ENCODE measurements at regions not wholly inside any gene's neighbourhood (a gene's known extent, or its start where the extent isn't known, plus 50 kb on each side); places are given as distances from the start of the nearest gene placed in this dataset.

DNA sequence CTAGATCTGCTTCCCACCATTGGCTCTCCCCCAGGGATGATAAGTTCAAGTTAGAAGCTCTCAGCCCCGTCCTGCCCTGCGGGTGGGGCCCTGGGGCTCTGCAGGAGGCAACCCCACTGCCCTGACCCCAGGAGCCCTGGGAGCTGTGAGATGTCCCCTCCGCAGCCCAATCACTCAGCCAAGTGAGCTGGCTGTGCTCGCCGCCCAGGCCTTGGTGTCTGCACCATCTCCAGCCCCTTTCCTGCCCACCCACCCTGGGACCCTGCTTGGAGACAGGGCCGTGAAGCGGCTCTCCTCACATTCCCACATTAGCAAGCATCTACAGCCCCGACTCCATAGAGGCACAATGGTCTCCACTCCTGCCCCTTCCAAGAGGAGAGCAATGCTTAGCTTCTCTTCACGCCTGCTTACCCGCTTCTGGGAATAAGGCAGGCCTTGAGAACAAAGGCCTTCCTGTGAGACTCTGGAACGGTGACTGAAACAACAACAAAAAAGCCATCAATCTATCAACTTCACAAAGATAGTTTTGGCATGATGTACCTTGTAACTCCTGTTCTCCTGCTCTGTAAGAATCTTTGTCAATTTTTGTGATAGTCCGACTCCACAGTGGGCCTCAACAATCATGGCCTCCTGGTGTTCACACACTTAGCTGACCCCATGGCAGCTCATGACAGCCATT lies 67.7 kb downstream of the FOXL3 start:
- no peak overlapping the region for H3K4ac ChIP-seq (ENCODE audit: low read length)
- H3K79me1 ChIP-seq (ENCODE audit: low read depth, low read length) = peaks cover 2% of the 10 kb centered on the region
- no peaks in the 10 kb centered on the region for H3K36me3 ChIP-seq (replicated peaks in 1 of 2; ENCODE audit: control insufficient read depth in 2 of 2, insufficient read depth in 2 of 2, low read length in 2 of 2)
- WGBS, 2 donors (ENCODE audit: extremely low coverage in 2 of 2, insufficient read length in 2 of 2, insufficient replicate concordance in 1 of 2) = no CpG with 5 or more reads among the region's 12 CpGs
- no peak for DNase-seq (ENCODE audit: low spot score)
- no peak overlapping the region for H3K14ac ChIP-seq (ENCODE audit: low read length)
- no peak overlapping the region for H3K23ac ChIP-seq (ENCODE audit: low read depth, low read length, poor library complexity)
- no peak overlapping the region for H3K4me2 ChIP-seq (ENCODE audit: insufficient read depth, low read length, poor library complexity, severe bottlenecking)
- peak overlapping the region; percentile 66 for H3K18ac ChIP-seq (ENCODE audit: low read length)
- H3K9ac ChIP-seq (ENCODE audit: low read depth, low read length, poor library complexity) = no peak overlapping the region
- H3K9me3 ChIP-seq (replicated peaks in 1 of 2; ENCODE audit: control insufficient read depth in 2 of 2, insufficient read depth in 1 of 2, low read depth in 1 of 2, low read length in 2 of 2) = no peaks in the 10 kb centered on the region
- no peak overlapping the region for H2BK12ac ChIP-seq (ENCODE audit: low read length)
- no peak overlapping the region for H4K91ac ChIP-seq (ENCODE audit: low read depth, low read length, poor library complexity)
- no peak overlapping the region for H2AK5ac ChIP-seq (ENCODE audit: low read depth, low read length)
- H3K27me3 ChIP-seq (ENCODE audit: control insufficient read depth in 3 of 3, insufficient read depth in 3 of 3, low read depth in 1 of 3, low read length in 3 of 3) = peaks cover 0 to 1% (median 0%) of the 10 kb centered on the region in 3 experiments
- no peak overlapping the region for H2BK120ac ChIP-seq (ENCODE audit: low read depth, low read length)
- no peaks in the 10 kb centered on the region for H3K4me1 ChIP-seq (ENCODE audit: control insufficient read depth in 2 of 2, insufficient read depth in 1 of 2, low read depth in 1 of 2, low read length in 2 of 2)
- H3K4me3 ChIP-seq (ENCODE audit: low read length in 2 of 2) = no peak overlapping the region
- H3K27ac ChIP-seq (replicated peaks; ENCODE audit: low read length) = no peak overlapping the region
- no peak overlapping the region for H4K8ac ChIP-seq (ENCODE audit: low read depth, low read length)
- H2BK5ac ChIP-seq (ENCODE audit: low read length) = no peak overlapping the region
- H2AFZ ChIP-seq (ENCODE audit: low read length) = peak overlapping the region; percentile 22
- H2BK15ac ChIP-seq (ENCODE audit: low read length) = no peak overlapping the region

DNA sequence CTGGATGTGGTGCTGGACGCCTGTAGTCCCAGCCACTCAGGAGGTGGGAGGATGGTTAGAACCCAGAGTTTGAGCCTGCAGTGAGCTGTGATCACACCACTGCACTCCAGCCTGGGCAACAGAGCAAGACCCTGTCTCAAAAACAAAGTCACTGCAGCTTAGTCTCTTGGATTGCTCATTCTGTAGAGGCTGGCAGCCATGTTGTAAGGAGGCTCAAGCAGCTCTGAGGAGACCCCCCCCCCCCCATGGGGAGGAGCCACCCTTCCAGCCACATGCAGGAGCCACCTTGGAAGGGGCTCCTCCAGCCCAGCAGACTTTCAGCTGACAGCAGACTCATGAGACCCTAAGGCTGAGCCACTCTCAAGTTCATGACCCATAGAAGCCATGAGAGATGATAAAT lies 68.4 kb downstream of the FOXL3 start:
- Histone ChIP-seq H2BK12ac (ENCODE audit: low read length) (no peak overlapping the region), H2BK5ac (ENCODE audit: low read length) (no peak overlapping the region), H3K4me3 (ENCODE audit: low read length in 2 of 2) (no peak overlapping the region), H2BK15ac (ENCODE audit: low read length) (no peak overlapping the region), H3K4me1 (ENCODE audit: control insufficient read depth in 2 of 2, insufficient read depth in 1 of 2, low read depth in 1 of 2, low read length in 2 of 2) (no peaks in the 10 kb centered on the region), H3K9ac (ENCODE audit: low read depth, low read length, poor library complexity) (no peak overlapping the region), H3K27ac (replicated peaks; ENCODE audit: low read length) (no peak overlapping the region), H4K8ac (ENCODE audit: low read depth, low read length) (no peak overlapping the region), H3K4ac (ENCODE audit: low read length) (no peak overlapping the region), H4K91ac (ENCODE audit: low read depth, low read length, poor library complexity) (no peak overlapping the region), H2AFZ (ENCODE audit: low read length) (no peak overlapping the region), H2AK5ac (ENCODE audit: low read depth, low read length) (no peak overlapping the region), H3K27me3 (ENCODE audit: control insufficient read depth in 3 of 3, insufficient read depth in 3 of 3, low read depth in 1 of 3, low read length in 3 of 3) (peaks cover 0 to 1% (median 0%) of the 10 kb centered on the region in 3 experiments), H3K4me2 (ENCODE audit: insufficient read depth, low read length, poor library complexity, severe bottlenecking) (no peak overlapping the region), H2BK120ac (ENCODE audit: low read depth, low read length) (no peak overlapping the region), H3K14ac (ENCODE audit: low read length) (no peak overlapping the region), H3K23ac (ENCODE audit: low read depth, low read length, poor library complexity) (no peak overlapping the region), H3K18ac (ENCODE audit: low read length) (no peak overlapping the region), H3K36me3 (replicated peaks in 1 of 2; ENCODE audit: control insufficient read depth in 2 of 2, insufficient read depth in 2 of 2, low read length in 2 of 2) (no peaks in the 10 kb centered on the region), H3K79me1 (ENCODE audit: low read depth, low read length) (peaks cover 2% of the 10 kb centered on the region), H3K9me3 (replicated peaks in 1 of 2; ENCODE audit: control insufficient read depth in 2 of 2, insufficient read depth in 1 of 2, low read depth in 1 of 2, low read length in 2 of 2) (no peaks in the 10 kb centered on the region)
- WGBS, 2 donors (ENCODE audit: extremely low coverage in 2 of 2, insufficient read length in 2 of 2, insufficient replicate concordance in 1 of 2) = no CpG with 5 or more reads among the region's 1 CpG
- DNase-seq (ENCODE audit: low spot score) = no peak

DNA sequence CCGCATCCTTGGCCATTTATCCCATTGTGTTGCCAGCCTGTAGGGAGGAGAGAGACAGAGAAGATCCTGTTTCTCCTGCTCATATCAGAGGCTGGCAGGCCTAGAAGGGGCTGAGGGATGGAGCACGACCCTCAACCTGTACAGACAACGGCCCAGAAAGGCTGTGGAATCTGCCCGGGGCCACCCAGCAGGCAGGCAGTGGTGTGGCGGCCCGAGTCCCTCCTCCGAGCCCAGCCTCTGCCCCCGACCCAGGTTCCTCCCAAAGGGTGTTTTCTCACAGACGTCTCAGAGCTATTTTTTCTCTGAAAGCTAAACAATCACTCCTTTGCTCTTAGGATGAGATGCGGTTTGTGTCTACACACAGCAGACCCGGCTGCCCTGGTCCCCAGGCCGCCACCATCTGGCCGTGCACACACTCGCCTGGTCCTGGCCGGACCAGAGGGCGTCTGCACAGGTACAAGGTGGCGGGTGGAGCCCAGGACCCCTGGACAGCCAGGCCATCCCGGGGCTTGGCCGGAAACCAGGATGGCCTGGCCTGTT lies 69.3 kb downstream of the FOXL3 start:
- H2BK12ac ChIP-seq (ENCODE audit: low read length) = peak overlapping the region; percentile 3
- H4K91ac ChIP-seq (ENCODE audit: low read depth, low read length, poor library complexity) = no peak overlapping the region
- H3K18ac ChIP-seq (ENCODE audit: low read length) = peak overlapping the region; percentile 91
- H3K23ac ChIP-seq (ENCODE audit: low read depth, low read length, poor library complexity) = no peak overlapping the region
- H3K14ac ChIP-seq (ENCODE audit: low read length) = no peak overlapping the region
- H3K27me3 ChIP-seq (ENCODE audit: control insufficient read depth in 3 of 3, insufficient read depth in 3 of 3, low read depth in 1 of 3, low read length in 3 of 3) = peaks cover 0 to 1% (median 0%) of the 10 kb centered on the region in 3 experiments
- H3K79me1 ChIP-seq (ENCODE audit: low read depth, low read length) = peaks cover 2% of the 10 kb centered on the region
- H2BK120ac ChIP-seq (ENCODE audit: low read depth, low read length) = no peak overlapping the region
- no peaks in the 10 kb centered on the region for H3K4me1 ChIP-seq (ENCODE audit: control insufficient read depth in 2 of 2, insufficient read depth in 1 of 2, low read depth in 1 of 2, low read length in 2 of 2)
- no peak overlapping the region for H3K9ac ChIP-seq (ENCODE audit: low read depth, low read length, poor library complexity)
- peak overlapping the region; percentile 48 for H2BK5ac ChIP-seq (ENCODE audit: low read length)
- H4K8ac ChIP-seq (ENCODE audit: low read depth, low read length) = no peak overlapping the region
- peak overlapping the region; percentile 30 for H2AK5ac ChIP-seq (ENCODE audit: low read depth, low read length)
- no peak overlapping the region for H2AFZ ChIP-seq (ENCODE audit: low read length)
- peaks cover 0 to 3% of the 10 kb centered on the region in 2 donors for H3K9me3 ChIP-seq (replicated peaks in 1 of 2; ENCODE audit: control insufficient read depth in 2 of 2, insufficient read depth in 1 of 2, low read depth in 1 of 2, low read length in 2 of 2)
- no peak for DNase-seq (ENCODE audit: low spot score)
- peak overlapping the region; percentile 95 for H2BK15ac ChIP-seq (ENCODE audit: low read length)
- no peak overlapping the region for H3K27ac ChIP-seq (replicated peaks; ENCODE audit: low read length)
- no CpG with 5 or more reads among the region's 19 CpGs for WGBS, 2 donors (ENCODE audit: extremely low coverage in 2 of 2, insufficient read length in 2 of 2, insufficient replicate concordance in 1 of 2)
- no peak overlapping the region for H3K4me3 ChIP-seq (ENCODE audit: low read length in 2 of 2)
- H3K4me2 ChIP-seq (ENCODE audit: insufficient read depth, low read length, poor library complexity, severe bottlenecking) = no peak overlapping the region
- H3K4ac ChIP-seq (ENCODE audit: low read length) = no peak overlapping the region
- no peaks in the 10 kb centered on the region for H3K36me3 ChIP-seq (replicated peaks in 1 of 2; ENCODE audit: control insufficient read depth in 2 of 2, insufficient read depth in 2 of 2, low read length in 2 of 2)

DNA sequence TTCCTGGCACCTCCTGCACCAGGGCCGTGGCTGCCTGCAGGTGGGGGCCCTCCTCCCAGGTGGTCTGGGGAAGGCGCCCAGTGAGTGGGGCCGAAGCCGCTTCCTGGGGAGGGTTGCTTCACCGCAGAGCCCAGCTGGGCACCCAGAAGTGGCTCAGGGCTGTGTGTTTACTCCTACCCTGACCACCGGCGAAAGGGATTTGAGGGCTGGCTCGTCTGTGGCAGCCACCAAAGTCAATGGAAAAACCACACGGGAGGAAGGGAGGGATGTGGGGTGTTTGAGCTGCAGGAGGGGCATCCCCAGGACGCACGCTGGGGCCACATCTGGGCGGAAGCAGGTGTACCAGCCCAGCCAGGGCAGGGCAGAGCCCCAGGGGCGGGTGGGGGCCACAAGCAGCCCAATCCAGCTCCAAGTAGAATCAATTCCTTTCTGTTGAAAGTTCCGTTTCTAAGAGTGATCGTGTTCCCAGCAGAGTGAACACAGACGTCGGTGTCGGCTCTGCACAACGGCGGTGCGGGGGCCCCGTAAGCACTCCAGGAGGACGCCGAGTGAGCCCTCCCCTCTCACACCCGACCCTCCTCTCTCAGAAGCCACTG lies 69.9 kb downstream of the FOXL3 start:
- H3K36me3 ChIP-seq (replicated peaks in 1 of 2; ENCODE audit: control insufficient read depth in 2 of 2, insufficient read depth in 2 of 2, low read length in 2 of 2) = no peaks in the 10 kb centered on the region
- H3K79me1 ChIP-seq (ENCODE audit: low read depth, low read length) = peaks cover 2% of the 10 kb centered on the region
- no peak overlapping the region for H3K4ac ChIP-seq (ENCODE audit: low read length)
- H3K4me3 ChIP-seq (ENCODE audit: low read length in 2 of 2) = no peak overlapping the region
- WGBS, 2 donors (ENCODE audit: extremely low coverage in 2 of 2, insufficient read length in 2 of 2, insufficient replicate concordance in 1 of 2) = no CpG with 5 or more reads among the region's 25 CpGs
- H4K8ac ChIP-seq (ENCODE audit: low read depth, low read length) = no peak overlapping the region
- H3K14ac ChIP-seq (ENCODE audit: low read length) = peak overlapping the region; percentile 6
- H3K27ac ChIP-seq (replicated peaks; ENCODE audit: low read length) = no peak overlapping the region
- H2BK5ac ChIP-seq (ENCODE audit: low read length) = peak overlapping the region; percentile 48
- H2BK15ac ChIP-seq (ENCODE audit: low read length) = peak overlapping the region; percentile 95
- DNase-seq (ENCODE audit: low spot score) = no peak
- peak overlapping the region; percentile 91 for H3K18ac ChIP-seq (ENCODE audit: low read length)
- peak overlapping the region; percentile 57 for H2BK120ac ChIP-seq (ENCODE audit: low read depth, low read length)
- peak overlapping the region; percentile 3 for H2BK12ac ChIP-seq (ENCODE audit: low read length)
- H3K4me1 ChIP-seq (ENCODE audit: control insufficient read depth in 2 of 2, insufficient read depth in 1 of 2, low read depth in 1 of 2, low read length in 2 of 2) = no peaks in the 10 kb centered on the region
- no peak overlapping the region for H3K4me2 ChIP-seq (ENCODE audit: insufficient read depth, low read length, poor library complexity, severe bottlenecking)
- H2AK5ac ChIP-seq (ENCODE audit: low read depth, low read length) = peak overlapping the region; percentile 77
- H2AFZ ChIP-seq (ENCODE audit: low read length) = peak overlapping the region; percentile 22
- H3K9ac ChIP-seq (ENCODE audit: low read depth, low read length, poor library complexity) = peak overlapping the region; percentile 57
- no peak overlapping the region for H4K91ac ChIP-seq (ENCODE audit: low read depth, low read length, poor library complexity)
- peaks cover 0 to 3% of the 10 kb centered on the region in 2 donors for H3K9me3 ChIP-seq (replicated peaks in 1 of 2; ENCODE audit: control insufficient read depth in 2 of 2, insufficient read depth in 1 of 2, low read depth in 1 of 2, low read length in 2 of 2)
- no peak overlapping the region for H3K23ac ChIP-seq (ENCODE audit: low read depth, low read length, poor library complexity)
- peaks cover 0 to 1% (median 0%) of the 10 kb centered on the region in 3 experiments for H3K27me3 ChIP-seq (ENCODE audit: control insufficient read depth in 3 of 3, insufficient read depth in 3 of 3, low read depth in 1 of 3, low read length in 3 of 3)

All from neuronal stem cell (in vitro differentiated cells).